GM19324 (cell line): ENCODE measurements at regions not wholly inside any gene's neighbourhood (a gene's known extent, or its start where the extent isn't known, plus 50 kb on each side); places are given as distances from the start of the nearest gene placed in this dataset.
"Not testable (repeated sequence)": the region's sequence is repeated elsewhere in the genome, so short reads cannot be mapped to it uniquely, and the experiment has no call there.

Experiments used
- ATAC-seq: cut with Tn5 transposase; IDR thresholded peaks from one replicate; pipeline ENCODE4 v1.9.1; 2021; ENCODE audit warnings: mild to moderate bottlenecking, moderate library complexity; ENCODE audit not compliant: unreplicated experiment, low FRiP score

DNA sequence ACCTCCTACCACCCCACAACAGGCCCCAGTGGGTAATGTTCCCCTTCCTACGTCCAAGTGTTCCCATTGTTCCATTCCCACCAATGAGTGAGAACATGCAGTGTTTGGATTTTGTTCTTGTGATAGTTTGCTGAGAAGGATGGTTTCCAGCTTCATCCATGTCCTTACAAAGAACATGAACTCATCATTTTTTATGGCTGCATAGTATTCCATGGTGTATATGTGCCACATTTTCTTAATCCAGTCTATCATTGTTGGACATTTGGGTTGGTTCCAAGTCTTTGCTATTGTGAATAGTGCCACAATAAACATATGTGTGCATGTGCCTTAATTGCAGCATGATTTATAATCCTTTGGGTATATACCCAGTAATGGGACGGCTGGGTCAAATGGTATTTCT lies 81.6 kb downstream of the P2RY10 start:
- not testable (repeated sequence) for ATAC-seq

DNA sequence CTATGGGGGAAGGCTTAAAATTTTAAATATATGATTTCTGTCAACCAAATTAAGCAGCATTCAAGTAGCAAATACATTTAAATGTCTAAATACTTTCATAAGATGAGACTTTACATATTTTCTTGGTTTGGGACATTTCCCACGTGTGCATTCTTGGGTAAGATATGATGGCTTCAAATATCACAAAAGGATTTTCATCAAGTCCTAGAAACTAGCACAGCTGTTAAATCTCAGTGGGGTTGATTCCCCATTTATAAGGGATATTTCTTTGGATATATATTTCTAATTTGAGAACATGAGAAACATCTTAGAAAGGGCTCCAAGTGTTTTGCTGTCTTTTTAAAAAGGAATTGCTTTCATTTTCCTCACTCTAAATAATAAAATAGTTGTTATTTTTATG lies 90.2 kb downstream of the P2RY10 start:
- no peak for ATAC-seq

DNA sequence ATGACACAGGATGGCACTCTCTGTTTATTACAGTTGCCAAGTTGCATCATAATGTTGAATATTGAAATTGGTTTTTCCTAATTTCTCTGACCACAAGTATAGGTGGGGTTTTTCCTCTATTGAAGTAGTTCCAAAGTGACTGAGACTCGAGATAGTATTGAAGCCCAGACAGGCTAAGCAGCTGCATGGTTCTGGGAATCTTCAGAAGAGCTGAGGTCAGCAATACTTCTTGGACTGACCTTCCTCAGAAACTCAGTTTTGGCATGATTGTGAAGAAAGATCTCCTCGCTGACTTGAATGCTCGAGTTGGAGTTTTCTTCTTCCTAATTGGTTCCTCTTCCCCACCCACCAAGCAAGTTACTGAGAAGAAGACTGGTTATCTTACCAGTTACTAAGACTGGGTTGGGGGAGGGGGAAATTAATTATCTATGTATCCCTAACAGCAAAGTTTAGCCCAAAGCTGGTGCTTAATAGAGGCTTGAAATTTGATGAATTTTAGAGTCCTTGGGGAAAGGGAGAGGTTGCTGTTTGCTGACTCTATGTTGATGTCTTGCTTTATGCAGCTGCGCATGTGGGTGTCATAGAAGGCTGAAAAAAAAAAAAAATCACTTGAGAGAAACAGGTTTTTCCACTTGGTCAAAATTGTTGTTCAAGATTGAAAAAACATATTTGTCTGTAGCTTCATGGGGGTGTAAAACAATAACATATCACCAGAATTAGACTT lies 91.1 kb downstream of the P2RY10 start:
- no peak for ATAC-seq

DNA sequence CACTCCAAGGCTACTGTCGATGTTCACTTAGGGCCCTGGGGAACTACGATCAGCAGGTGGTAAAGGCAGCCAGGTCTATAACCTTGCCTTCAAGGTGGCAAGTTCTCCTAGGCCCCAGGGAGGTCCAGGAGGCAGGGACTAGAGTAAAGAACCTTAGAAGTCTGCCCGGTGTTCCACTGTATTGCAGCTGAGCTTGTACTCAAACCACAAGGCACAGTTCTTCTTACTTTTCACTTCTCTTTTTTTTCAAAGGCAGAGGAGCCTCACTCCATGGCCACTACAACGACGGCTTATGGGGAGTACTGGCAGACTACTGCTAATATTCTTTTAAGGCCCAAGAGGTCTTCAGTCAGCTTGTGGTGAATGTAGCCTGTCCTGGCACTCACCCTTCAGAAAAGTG lies 78.8 kb upstream of the GPR174 start:
- ATAC-seq: peak; percentile 94

DNA sequence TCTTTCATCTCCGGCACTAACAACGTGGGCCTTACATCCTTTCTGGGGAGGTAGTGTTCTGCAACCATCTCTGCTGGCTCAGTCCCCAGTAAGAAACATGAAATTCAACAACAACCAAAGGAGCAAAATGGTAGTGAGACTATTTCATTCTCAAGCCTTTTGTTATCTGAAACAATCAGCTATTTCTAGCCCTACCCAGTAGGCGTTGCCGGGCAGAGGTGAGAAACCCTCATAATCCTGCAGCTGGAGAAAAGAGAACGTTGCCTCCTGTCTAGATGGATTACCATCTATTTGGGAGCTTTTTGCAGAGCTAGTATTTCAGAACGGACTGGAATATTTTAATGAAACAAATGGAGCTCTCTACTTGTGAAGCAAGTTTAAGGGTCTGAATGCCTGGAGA lies 66.4 kb upstream of the GPR174 start:
- no peak for ATAC-seq

DNA sequence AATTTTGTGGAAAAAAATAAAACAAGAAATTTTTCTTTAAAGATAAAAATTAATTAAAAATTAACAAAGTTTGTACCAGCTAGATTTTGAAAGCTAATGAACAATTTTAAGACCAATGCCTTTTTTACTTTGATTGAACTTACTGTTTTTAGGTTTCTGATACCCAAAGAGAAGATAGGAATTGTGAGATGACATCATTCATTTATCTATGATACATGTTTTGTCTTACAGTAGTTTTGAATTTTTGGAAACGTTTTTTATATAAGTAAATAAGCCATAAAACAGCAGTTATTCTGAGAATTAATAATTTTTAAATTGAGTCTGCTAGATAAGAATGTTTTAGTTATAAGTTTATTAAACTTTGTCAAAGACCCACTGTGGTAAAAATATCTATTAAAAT lies 65.0 kb upstream of the GPR174 start:
- no peak for ATAC-seq

DNA sequence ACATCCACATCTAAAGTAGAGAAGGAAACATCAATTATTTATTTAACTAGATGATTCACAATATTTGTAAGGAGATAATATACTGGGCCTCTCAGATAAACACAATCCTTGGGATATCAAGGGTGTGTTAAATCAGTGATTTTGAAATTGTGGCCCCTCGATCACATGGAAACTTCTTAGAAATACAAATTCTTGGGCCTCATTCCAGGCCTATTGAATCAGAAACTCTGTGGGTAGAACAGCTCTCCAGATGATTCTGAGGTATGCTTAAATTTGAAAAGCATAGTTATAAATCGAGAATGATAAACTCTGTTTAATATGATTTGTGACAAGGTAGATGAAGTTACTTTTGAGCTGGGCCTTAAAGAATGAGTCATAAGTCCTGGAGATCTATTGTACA lies 64.3 kb upstream of the GPR174 start:
- ATAC-seq: no peak

DNA sequence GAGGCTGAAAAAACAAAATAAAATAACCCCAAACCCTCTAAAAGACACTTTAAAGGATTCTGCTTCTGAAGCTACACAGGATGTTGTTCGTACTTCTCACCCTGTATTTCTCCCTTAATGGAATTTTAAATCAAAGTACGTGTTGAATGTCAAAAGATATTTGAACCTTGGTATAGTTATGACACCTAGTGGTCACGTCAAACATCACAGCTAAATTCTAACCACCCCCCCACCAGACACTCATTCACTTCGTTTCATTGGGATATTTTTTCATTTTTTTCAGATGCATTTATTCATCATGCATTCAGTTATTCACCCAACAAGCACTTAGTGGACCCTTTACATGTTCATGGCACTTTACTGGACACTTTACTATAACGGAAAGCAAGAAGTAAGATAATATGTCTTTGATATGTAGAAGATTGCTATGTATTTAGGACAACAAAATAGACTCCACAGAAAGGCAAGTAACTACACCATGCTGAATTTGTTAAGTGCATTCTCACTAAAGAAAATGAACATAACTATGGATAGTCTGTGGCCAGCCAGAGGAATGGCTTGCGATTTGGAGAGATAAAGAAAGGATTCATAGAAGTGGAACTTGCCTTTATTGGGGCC lies 62.5 kb upstream of the GPR174 start:
- ATAC-seq: no peak

DNA sequence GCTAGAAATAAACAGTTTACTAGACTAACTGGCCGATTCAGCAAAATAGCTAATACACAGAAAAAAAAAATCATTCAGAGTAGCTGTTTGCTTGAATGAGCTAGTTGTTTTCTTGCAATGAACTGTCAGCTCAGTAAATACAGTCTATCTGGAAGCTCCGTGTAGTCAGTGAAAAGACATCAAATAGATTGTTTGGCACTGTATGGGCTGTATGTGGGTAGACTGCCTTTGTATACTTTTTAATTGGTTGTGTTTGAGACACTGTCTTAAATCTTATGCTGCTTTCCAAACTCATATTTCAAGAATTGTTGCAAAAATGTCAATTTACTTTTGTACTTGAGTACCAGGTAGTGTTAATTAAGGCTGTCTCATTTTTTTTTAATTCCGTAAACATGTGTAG lies 61.6 kb upstream of the GPR174 start:
- no peak for ATAC-seq

DNA sequence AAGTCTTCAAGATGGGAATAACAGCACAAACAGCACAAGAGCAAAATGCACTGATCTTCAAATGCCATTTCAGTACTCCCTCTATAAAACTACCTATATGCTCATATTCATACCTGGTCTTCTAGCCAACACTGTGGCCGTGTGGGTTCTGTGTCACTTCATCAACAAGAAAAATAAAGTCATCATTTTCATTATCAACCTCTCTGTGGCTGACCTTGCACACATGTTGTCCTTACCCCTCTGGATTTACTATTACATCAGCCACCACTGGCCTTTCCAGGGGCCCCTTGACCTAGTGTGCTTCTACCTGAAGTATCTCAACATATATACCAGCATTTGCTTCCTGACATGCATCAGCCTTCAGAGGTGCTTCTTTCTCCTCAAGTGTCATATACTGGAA lies 59.6 kb upstream of the GPR174 start:
- ATAC-seq: no peak

DNA sequence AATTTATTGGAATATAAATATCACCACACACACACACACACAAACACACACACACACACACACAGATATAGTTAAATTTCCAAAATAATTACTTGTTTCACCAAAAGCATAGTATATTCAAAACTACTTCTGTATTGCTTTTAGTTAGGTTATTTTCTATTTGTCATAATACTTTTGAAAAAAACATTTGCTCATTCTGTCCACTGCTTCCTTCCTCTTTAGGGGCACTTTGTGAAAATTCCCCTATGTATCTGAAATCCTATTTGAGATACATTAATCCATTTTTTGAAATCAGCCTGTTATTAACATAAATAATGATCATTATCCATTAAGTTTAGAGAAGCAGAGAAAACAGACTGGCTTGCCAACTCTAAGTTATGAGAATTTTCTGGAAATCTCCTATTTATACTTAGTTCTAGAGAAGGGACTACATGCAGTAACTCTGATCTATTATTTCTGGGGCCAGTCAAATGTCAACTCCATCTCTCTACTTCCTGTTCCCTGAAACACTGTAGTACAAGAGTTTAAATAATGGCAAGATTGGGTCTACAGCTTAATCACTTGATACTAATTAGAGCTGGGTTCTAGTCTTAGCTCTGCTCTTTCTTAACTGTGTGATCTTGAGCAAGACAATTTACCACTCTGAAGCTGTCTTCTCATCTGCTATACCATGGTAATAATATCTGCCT lies 54.4 kb upstream of the GPR174 start:
- ATAC-seq: no peak

DNA sequence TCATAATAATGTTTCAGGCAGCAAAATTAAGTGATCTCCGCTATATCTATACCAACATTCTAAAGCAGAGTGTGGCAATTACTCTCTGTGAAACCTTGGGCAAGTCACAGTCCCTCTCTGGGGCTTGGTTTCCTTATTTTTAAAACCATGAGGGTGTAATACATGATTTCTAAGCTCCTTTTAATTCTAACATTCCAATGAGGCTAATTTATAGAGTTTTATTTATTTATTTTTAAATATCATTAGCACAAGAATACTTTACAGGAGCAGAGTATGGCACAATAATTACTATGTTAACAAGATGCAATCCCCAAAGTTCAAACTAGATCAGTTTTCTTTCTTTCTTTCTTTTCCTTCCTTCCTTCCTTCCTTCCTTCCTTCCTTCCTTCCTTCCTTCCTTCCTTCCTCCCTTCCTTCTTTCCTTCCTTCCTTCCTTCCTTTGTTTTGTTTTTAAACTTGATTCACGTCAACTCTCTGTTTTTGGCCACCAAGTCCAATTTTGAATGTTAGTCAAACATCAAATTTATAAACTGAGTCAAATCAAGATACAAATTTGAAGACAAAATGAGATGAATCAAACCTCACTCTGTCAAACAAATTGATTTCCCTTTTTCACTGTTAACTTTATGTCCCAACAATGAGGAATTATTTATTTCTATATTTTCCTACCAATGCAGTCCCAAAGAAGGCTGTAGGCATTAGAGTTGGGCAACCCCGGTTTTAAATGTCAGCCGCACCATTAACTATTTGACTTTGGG lies 50.2 kb upstream of the GPR174 start:
- no peak for ATAC-seq
